Brain pericyte (primary cell): ENCODE measurements at regions not wholly inside any gene's neighbourhood (a gene's known extent, or its start where the extent isn't known, plus 50 kb on each side); places are given as distances from the start of the nearest gene placed in this dataset.

Source experiments
- DNase-seq: peaks from one replicate; pipeline ENCODE4 v3.0.0-alpha.2; 2012; ENCODE audit warnings: low read depth, low spot score

DNA sequence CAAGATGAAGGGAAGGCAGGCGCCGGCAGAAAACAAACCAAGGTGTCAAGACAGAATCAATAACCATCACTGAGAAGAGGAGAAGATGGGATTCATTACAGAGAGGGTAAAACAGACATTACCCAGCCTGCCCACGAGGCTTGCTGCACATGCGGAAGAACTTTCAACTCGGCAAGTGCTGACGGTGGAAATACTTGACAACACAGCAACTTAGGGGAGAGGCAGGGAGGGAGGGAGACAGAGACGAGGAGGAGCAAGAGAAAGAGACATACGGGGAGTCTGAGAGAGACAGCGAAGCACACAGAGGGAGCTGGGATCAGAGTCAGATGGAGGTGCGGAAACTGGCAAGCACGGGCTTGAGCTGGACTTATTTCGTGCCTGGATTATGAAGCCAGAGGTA is 129.3 kb upstream of the NECTIN1 start:
- DNase-seq: no peak

DNA sequence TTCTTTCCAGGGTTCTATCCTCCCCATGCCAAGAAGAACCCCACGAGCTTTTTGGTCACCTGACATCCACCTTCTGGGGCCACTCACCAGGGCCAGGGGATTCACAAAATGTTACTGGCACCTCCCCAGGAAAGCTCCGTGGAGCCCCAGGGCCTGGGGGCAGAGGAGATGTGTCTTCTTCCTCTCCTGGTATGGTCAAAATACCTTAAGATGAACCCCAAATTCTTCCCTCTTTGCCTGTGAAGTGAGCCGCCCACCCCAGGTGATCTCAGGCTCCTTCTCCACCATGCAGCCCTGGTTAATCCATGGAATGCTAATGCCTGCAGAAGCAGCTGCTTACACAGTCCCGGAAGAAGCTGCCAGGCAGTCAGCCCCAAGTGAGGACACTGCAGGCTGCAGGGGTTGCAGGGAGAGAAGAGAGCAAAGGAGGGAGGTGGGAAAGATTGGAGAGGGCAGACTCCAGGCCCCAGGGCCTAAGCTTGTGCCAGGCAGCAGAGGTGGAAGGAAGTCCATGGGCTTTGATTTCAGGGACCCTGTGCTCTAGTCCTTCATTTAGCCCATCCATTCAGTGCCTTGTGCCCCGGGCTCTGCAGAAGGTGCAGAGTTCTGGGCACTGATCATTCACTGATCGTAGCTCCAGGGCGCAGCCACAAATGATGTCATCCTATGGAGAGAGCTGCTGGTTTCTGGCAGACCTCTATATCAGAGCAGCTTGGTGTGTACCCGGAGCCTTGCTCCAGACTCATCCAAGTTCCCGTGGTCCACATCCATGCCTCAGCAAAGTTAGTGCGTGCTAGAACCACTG is 127.9 kb upstream of the NECTIN1 start:
- no peak for DNase-seq

DNA sequence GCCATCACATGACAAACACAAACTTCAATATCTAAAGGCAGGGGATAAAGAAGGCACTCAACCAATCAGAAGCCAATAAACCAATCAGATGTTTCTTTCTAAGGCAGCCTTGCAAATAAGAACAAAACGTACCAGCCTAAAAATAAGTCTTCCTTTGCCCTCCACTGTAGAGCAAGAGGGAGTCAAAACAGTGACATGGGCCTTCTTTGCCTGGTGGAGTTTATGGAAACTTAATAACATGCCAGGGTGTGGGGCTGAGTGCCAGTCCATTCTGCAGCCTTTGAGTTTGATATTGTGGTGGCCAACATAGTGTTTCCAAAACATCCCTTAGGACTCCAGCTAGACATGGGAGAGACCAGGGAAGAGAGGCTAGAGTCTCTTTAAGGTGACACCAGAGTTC is 126.1 kb upstream of the NECTIN1 start:
- DNase-seq: no peak

DNA sequence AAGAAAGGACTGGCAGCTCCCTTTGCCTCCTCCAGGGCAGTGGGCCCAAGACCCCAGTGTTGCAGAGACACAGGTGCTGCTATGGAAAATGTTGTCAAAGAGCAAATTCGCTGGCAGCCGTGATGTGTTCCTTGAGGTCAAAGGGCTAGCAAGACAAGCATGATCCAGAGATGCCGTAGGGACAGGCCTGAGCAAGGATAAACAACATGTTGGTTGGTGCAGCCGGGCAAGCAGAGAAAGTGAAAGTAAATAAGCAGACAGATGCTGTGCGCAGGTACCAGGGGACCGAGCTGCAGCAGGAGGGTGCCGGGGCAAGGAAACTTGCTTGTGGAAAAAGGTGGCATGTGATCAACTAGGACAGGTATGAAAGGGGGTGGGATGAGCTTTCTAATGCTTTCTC is 125.5 kb upstream of the NECTIN1 start:
- DNase-seq: no peak

DNA sequence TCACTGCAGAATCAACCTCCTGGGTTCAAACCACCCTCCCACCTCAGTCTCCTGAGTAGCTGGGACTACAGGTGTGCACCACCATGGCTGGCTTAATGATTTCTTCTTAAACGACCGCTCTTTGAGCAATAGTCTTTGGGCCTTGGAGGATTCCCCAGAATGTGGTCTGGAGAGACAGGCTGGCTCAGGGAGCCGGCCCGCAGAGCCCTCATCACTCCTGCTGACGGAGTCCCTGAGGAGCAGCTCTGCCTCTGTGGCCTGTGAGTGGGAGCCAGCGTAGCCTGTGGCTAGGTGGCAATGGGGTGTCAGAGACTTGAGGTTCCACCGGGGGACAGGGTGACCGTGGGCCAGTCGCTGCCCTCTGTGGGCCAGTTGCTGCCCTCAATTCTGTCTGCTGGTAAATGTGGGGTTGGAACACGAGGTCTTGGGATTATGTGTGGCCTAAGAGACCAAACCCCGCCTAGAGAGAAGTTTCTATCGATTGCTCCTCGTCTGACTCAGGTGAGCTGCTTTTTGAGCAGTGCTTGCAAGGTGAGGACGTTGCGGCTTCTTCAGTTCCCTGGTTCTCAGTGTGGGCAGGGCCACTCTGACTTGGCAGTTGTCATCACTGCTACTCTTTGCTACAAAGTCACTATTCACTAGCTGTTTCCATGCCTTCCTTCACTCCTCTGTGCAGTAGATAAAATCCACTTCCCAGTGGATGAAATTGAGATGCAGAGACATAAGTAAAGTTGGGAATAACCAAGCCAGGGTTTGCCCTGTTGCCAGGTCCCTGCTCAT is 124.8 kb upstream of the NECTIN1 start:
- no peak for DNase-seq

DNA sequence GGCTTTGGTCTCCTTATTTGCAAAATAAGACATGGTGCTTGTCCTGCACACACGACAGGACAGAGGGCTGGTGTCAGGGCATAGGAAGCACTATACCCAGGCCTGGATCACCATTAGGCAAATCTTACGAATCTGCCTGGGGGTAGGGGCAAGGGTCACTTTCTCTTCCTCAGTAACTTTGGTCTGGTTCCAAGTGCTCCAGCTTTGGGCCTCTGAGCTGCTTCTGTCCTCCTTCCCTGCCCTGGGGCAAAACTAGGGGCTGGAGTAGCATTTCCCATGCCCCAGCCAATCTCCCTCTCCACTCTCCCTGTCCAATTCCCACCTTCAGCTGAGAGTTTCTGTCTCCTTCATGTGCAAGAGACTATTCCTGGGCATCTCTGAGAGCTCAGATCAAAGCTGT is 123.7 kb upstream of the NECTIN1 start:
- DNase-seq: no peak

DNA sequence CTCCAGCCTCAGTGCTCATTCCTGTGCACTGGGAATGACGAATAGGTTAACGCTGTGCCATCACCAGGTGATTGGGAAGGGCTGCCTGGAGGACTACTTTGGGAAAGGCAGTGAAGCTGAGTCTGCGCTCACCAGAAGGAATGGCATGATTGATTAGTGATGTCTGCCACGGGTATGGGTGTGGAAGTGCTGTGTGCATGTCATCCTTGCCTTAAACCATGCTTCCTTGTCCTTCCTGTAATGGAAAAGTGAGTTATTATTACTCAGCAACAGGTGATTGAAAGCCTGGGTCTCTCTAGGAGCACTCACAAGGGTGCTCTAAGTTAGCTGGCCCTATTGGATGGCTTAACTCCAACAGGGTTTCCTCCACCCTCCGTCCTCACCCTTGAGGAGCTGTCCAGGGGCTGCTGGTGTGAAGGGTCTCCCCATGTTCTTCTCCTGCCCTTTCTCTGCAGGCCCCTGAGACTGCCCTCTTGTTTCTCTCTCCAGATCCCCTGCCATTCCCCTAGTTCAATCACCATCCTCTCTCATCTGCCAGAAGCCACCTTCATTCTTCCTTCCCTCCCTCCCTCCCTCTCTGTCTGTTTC is 121.9 kb upstream of the NECTIN1 start:
- DNase-seq: no peak

DNA sequence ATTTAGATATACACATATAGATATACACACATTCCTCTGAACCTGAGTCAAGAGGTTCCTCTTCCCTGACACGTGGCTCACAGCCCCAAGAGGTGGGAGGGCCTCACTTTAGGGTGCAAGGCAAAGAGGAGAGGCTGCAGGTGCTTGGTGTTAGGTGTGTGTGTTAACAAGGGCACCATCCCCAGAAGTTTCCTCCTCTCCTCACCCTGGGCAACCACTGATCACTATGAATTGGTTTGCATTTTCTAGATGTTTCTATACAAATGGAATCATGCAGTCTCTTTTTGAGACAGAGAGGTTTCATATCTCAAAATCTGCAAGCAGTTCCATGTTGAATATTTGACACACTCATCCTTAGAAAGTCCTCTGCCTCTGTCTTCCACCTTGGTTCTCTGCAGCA is 120.9 kb upstream of the NECTIN1 start:
- no peak for DNase-seq

DNA sequence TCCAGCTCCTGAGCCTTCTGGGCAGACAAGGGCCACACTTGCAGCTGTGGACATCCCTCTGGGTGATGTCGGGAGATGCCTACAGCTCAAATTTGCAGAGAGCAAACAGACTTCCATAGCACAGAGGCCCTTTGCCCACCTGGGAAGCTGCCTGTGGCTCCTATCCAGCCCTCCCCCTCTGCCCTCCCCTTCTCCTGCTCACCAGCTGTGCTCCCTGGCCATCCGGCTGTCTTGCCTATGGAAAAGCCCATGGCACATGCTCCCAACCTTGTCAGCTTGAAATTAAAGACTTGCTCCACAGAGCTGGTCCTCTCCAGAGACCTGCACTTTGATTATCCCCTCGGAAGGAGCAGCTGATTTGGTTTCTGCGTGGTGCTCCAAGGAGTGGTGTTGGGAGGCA is 118.9 kb upstream of the NECTIN1 start:
- no peak for DNase-seq

DNA sequence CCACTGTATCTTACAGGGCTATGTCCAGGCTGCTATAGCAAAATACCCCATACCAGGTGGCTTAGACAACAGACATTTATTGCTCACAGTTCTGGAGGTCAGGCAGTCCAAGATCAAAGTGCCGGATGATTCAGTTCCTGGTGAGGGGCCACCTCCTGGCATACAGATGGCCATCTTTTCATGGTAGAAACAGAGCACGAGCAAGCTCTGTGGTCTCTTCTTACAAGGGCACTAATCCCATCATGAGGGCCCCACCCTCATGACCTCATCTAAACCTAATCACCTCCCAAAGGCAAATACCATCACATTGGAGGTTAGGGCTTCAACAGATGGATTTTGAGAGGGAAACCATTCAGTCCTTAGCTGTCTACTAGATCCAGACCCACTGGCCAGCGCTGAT is 117.4 kb upstream of the NECTIN1 start:
- no peak for DNase-seq

DNA sequence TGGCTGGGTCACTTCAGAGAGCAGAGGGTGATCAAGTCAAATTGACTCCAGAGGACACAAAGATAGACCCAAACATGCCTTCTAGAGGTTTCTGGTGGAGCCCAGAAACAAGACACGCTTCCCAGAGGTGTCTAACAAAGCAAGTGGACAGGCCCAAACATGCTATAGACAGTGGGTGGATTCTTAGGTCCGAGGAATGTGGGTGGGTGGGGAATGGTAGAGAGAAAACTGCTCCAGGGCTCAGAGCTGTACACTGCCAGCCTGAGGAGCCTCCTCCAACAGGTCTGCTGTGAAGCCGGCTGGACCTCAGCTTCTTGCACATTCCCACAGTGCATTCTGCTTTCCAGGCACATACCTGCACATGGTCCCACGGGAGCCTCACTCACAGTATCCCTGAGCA is 116.8 kb upstream of the NECTIN1 start:
- no peak for DNase-seq

DNA sequence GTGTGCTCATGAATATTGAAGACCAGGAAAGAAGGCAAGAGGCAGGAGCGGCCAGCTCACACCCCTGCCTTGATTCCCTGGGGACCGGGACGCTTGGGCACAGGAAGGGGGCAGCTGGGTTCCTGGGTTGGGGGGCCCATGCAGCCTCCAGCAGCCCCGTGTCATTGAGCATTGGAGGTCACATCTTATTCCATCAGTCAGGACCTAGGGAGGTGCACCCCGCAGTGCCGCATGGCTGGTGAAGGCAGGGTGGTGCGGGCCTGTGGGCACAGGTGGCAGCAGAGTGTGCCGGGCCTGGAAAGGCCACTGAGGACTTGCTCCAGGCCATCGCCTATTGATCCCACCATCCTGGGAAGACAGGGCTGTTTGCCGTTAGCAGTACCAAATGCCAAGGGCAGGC is 116.3 kb upstream of the NECTIN1 start:
- DNase-seq: no peak

DNA sequence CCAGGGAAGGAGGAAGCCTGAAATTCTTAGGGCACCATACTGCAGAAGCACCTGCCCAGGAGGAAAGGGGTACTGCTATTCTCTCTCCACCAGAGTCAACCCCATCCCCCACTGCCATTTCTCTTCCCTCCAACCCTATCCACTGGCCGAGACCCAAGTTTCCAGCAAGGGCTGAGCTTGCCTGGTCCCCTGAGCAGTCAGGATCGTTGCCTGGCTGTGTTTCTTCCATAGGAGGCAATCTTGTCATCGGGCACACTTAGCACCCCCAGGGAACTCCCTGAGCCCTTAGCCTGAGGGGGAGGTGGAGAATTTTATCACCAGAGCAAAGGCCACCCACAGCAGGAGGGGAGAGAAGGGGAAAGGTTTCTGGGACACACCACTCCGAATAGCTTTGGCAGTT is 115.8 kb upstream of the NECTIN1 start:
- DNase-seq: no peak

DNA sequence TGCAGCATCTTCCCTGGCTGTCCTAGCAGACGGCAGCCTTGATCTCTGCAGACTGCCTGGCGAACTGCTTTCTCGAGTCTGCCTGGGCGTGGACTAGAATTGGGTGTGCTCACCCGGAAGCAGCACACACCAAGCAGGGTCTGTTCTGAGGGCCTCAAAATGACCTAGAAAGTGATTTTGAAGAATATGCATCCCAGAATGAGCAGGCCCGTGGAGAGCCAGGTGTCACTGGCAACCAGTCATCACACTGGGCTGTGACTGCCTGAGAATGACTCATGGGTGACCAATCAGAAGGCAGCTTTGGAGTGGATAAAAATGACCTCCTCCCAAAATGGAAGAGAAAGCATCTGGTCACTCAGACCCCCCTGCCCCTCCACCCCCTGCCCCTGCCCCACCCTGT is 114.9 kb upstream of the NECTIN1 start:
- no peak for DNase-seq

DNA sequence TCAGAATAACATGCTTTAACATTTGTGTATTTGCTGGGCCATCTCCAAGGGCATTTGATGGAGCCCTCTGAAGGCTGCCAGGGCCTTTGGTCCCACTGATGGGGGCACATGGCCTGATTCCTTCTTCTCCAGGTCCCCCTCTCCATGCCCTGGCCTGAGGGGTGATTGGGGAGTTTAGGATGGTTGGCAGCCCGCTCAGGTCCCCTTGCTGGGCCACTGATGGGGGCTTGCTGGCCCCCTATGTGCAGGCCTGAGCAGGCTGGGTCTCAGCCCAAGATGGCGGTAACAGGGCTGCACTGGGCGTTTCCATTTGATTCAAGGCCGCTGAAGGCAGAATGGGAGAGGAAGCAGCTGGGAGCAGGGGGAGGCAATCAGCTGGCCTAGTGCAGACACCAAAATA is 113.7 kb upstream of the NECTIN1 start:
- no peak for DNase-seq

DNA sequence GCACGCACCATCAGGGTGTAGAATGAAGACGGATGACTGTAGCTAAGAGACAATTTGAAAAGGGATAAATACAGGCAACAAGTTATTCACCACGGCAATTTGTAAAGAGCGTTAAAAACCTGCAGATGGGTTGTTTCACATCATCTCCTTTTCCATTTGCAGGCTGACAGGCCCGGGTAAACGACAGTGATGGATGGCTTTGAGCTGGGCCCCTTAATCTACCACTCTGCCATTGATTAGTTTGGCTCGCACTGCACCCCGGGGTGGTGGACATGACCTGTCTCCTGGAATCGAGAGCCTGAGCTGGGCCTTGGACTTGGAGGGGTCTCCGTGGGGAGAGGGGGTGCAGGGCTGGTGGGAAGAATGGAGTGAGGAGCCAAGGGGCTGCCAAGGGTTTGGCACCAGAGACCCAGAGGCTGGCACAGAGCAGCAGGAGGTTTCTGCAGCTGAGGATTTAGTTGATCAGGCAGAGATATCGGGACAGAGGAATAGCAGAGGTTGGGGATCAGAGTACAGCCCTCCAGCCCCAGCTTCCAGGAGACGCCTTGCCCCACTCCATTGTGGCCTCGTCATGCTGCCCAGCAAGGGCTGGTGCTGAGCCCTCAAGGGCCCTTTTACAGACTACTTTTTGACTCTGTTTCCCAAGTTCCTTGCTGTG is 110.6 kb upstream of the NECTIN1 start:
- no peak for DNase-seq

DNA sequence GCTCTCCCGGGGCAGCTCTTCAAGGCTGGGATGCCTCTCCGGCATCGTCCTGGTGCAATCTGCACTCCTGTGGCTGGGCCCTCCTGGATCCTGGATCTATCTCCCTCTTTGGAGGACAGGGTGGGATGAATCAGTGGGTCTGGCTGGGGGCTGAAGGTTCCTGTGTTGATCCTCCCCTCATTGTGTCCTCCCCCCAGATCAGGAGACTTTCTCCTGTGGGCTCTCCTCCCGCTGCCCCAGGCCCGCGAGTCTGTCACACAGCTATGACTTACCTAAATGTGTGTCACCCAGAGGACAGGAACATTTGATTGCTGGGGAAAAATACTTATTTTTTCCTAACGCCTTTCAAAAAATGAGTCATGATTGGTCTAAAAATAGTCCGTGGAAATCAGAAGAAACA is 106.8 kb upstream of the NECTIN1 start:
- DNase-seq: no peak

DNA sequence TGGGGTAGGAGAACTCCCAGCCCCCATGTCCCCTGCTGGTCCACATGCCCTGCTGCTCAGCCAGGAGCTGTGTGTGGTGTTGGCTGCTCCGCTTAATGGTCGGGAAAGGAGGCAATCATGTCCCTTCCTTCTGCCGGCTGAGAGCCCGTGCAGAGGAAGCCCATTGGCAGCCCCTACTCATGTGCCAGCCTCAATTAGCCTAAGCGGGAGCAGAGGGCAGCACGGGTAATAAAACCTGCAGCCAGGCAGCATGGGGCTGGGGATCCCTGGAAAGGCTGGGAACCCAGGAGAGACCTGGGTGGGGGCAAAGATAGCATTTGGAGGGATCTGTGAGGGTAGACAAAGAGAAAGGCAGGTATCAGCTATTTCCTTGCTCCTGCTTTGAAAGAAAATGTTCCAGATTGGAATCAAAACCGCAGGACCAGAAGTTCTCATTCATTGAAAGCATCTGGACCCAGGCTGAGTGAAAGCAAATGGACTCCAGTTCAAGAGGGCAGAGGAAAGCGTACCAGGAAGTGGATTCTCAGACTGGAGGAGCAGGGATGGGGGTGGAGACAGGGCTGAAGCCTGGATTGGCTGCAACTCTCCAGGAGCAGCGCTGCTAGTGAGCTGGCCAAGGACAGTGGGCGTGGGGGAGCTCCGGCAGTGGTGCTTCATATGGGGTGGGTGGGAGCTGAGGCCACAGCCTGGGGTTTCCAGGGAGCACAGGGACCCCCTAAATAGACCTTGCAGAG is 103.4 kb upstream of the NECTIN1 start:
- DNase-seq: no peak

DNA sequence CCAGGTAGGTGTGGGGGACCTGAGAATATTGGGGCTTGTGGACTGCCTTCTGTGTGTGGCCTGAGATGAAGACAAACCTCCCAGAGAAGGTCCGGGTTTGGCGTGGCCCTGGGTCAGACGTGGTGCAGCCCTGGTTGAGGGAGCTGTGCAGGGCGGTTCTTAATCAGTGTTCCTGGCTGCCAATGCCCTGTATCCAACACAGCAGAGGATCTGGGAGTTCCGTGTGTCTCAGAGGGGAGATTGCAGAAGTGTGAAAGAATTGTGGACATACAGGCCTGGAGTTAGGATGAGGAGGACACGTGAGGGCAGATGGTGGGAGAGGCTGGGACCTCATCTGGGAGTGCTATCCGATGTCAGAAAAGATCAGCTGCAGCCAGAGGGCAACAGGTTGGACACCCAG is 102.0 kb upstream of the NECTIN1 start:
- DNase-seq: no peak

DNA sequence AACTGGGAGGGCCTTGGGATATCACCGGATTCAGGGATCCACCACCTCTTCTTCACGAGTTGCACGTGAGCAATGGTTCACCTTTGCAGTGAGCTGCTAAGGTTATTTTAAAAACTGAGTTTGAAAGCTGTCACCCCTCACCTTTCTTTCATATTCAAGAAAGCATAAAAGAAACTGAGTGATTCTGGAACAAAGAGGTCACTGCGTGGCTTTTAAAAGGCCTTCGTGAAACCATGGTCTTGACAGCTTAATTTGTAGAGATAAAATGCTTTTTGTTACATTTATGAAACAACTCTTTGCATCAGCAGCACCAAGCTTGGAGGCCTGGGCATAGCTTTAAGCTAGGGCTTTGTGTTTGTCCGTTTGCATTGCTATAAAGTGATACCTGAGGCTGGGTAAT is 101.4 kb upstream of the NECTIN1 start:
- DNase-seq: no peak

DNA sequence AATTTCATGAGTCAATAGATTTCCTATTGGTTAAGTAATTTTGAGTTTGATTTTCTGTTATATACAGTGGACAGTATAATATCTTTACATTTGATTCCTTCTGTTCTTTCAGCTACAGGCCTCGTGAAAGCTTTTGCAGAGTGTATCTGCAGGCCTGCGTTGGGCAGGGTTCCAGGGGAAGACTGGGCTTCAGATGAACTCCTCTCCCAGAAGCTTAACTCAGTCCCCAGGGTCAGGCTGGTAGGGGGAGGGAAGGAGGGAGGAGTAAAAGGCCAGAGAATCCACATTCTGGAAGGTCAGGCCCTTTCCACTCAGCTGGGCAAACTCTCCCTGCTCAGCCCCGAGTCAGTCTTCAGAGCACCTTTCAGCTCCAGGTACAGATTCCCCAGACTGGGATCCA is 100.4 kb upstream of the NECTIN1 start:
- DNase-seq: no peak

DNA sequence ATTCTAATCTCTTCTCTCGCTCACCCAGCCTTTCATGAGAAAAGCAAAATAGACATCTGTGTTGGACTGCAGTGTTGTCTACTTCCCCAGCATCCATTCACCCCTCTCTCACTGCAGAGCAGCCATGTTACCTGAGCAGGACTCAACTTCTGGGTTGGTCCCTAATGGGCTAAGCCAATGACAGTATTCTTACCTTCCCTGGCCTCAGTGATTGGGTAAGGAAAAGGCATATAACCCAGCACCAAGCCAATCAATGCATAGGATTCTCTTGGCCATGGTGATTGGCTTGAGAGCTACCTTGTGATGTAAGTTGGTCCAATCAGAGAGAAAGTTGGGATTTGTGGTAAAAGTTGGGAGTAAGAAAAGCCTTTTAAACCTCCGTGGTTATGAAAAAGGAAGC is 99.8 kb upstream of the NECTIN1 start:
- no peak for DNase-seq
